GM23248 (cell line): ENCODE measurements at regions not wholly inside any gene's neighbourhood (a gene's known extent, or its start where the extent isn't known, plus 50 kb on each side); places are given as distances from the start of the nearest gene placed in this dataset.

Source experiments
- EZH2 ChIP-seq: fragments of 200-600 bp; sonication (generic); IDR thresholded peaks from 2 replicates; pipeline ENCODE4 v1.6.1; 2018; ENCODE audit warnings: antibody characterized with exemption, mild to moderate bottlenecking; ENCODE audit not compliant: insufficient read depth, poor library complexity, severe bottlenecking
- EZH2phosphoT487 ChIP-seq: fragments of 200-600 bp; sonication (generic); IDR thresholded peaks from 2 replicates; pipeline ENCODE4 v1.6.1; 2018; ENCODE audit warnings: antibody characterized with exemption, moderate library complexity, mild to moderate bottlenecking, low read depth; ENCODE audit not compliant: insufficient read depth

GRCh38 chr13:99847318-99847750, 124.2 kb downstream of the ZIC5 start:
- TF ChIP-seq EZH2 (no peak), EZH2phosphoT487 (no peak)
